DMS53 treated with DMSO at 0.1 percent for 48 hours (cell line): ENCODE measurements at regions not wholly inside any gene's neighbourhood (a gene's known extent, or its start where the extent isn't known, plus 50 kb on each side); places are given as distances from the start of the nearest gene placed in this dataset.
"Not testable (repeated sequence)": the region's sequence is repeated elsewhere in the genome, so short reads cannot be mapped to it uniquely, and the experiment has no call there.

ENCODE experiments used
- DNase-seq: peaks from one replicate; lab custom pipeline; 2025; ENCODE audit not compliant: unreplicated experiment; lab: John Stamatoyannopoulos, UW

- DNase-seq: no peak
Measured at GRCh38 chr5:164185000-164185399, 679.6 kb downstream of the MAT2B start.

- DNase-seq: no peak
Measured at GRCh38 chr5:164186550-164186949, 681.1 kb downstream of the MAT2B start.

GRCh38 chr5:164187785-164188184 is 682.4 kb downstream of the MAT2B start:
- DNase-seq: no peak

- no peak for DNase-seq
Measured at GRCh38 chr5:164188733-164189148, 683.3 kb downstream of the MAT2B start.

GRCh38 chr5:164191240-164191639 is 685.8 kb downstream of the MAT2B start:
- DNase-seq: no peak

GRCh38 chr5:164202338-164202737 is 696.9 kb downstream of the MAT2B start:
- DNase-seq: no peak

GRCh38 chr5:164203581-164204225 is 698.3 kb downstream of the MAT2B start:
- DNase-seq: no peak

- no peak for DNase-seq
Measured at GRCh38 chr5:164204338-164204946, 699.0 kb downstream of the MAT2B start.

- no peak for DNase-seq
Measured at GRCh38 chr5:164206196-164206595, 700.8 kb downstream of the MAT2B start.

- DNase-seq: no peak
Measured at GRCh38 chr5:164207646-164208045, 702.2 kb downstream of the MAT2B start.

GRCh38 chr5:164210491-164210890 is 705.1 kb downstream of the MAT2B start:
- no peak for DNase-seq

GRCh38 chr5:164214698-164215097 is 709.3 kb downstream of the MAT2B start:
- DNase-seq: no peak

GRCh38 chr5:164217464-164217863 is 712.0 kb downstream of the MAT2B start:
- no peak for DNase-seq

GRCh38 chr5:164220522-164220921 is 715.1 kb downstream of the MAT2B start:
- no peak for DNase-seq

- no peak for DNase-seq
Measured at GRCh38 chr5:164224236-164224635, 718.8 kb downstream of the MAT2B start.

GRCh38 chr5:164224772-164225171 is 719.4 kb downstream of the MAT2B start:
- no peak for DNase-seq

- DNase-seq: no peak
Measured at GRCh38 chr5:164230341-164230740, 724.9 kb downstream of the MAT2B start.

- no peak for DNase-seq
Measured at GRCh38 chr5:164233791-164234190, 728.4 kb downstream of the MAT2B start.

GRCh38 chr5:164234321-164234720 is 728.9 kb downstream of the MAT2B start:
- DNase-seq: no peak

GRCh38 chr5:164235300-164235891 is 730.0 kb downstream of the MAT2B start:
- DNase-seq: no peak

GRCh38 chr5:164237486-164237885 is 732.1 kb downstream of the MAT2B start:
- no peak for DNase-seq

GRCh38 chr5:164251781-164252180 is 746.4 kb downstream of the MAT2B start:
- not testable (repeated sequence) for DNase-seq

GRCh38 chr5:164253764-164254163 is 748.3 kb downstream of the MAT2B start:
- no peak for DNase-seq
